Heart right ventricle (tissue), 16 donors: ENCODE measurements at regions not wholly inside any gene's neighbourhood (a gene's known extent, or its start where the extent isn't known, plus 50 kb on each side); places are given as distances from the start of the nearest gene placed in this dataset.

ENCODE experiments used
- ATAC-seq, 8 donors: fragments of 200-7000 bp; cut with Tn5 transposase; one replicate each; pipeline ENCODE4 v1.9.1; 2020; ENCODE audit warnings: mild to moderate bottlenecking in 8 of 8, moderate library complexity in 8 of 8, moderate number of reproducible peaks in 1 of 8
- DNase-seq, 2 donors: peaks; one replicate each; pipeline ENCODE4 v3.0.0-alpha.2; 2020
- H3K27ac ChIP-seq, 10 donors: fragments of 200-600 bp; sonication (generic) in 2 of 10; one replicate each; pipeline versions ENCODE4 v1.5.0 to v1.8.0; 2020 to 2022; ENCODE audit warnings: mild to moderate bottlenecking in 3 of 10
- H3K27me3 ChIP-seq, 7 donors: fragments of 200-600 bp; one replicate each; pipeline ENCODE4 v1.8.0; 2021 to 2022; ENCODE audit warnings: mild to moderate bottlenecking in 2 of 7
- H3K36me3 ChIP-seq, 9 donors: fragments of 200-600 bp; sonication (generic) in 1 of 9; one replicate each; pipeline versions ENCODE4 v1.5.0 to v1.8.0; 2020 to 2022; ENCODE audit warnings: mild to moderate bottlenecking in 2 of 9
- H3K4me1 ChIP-seq, 9 donors: fragments of 200-600 bp; sonication (generic) in 1 of 9; one replicate each; pipeline versions ENCODE4 v1.5.0 to v1.8.0; 2020 to 2022; ENCODE audit warnings: mild to moderate bottlenecking in 4 of 9
- H3K4me3 ChIP-seq, 10 donors: fragments of 200-600 bp; sonication (generic) in 2 of 10; one replicate each; pipeline versions ENCODE4 v1.5.0 to v1.8.0; 2020 to 2022; ENCODE audit warnings: mild to moderate bottlenecking in 7 of 10, moderate library complexity in 2 of 10
- H3K9me3 ChIP-seq, 11 donors: fragments of 200-600 bp in 10 of 11; sonication (generic) in 2 of 11; one replicate each; pipeline versions ENCODE4 v1.5.0 to v1.8.0; 2013 to 2022; ENCODE audit warnings: mild to moderate bottlenecking in 2 of 11, control low read depth in 1 of 11, moderate library complexity in 1 of 11
- WGBS, 2 donors: extraction: QIAGEN DNeasy Blood & Tissue Kit; methylation state at CpG; one replicate each; pipeline ENCODE4 v1.1.7; 2013; ENCODE audit warnings: inconsistent platforms in 1 of 2; 5-methylcytosine and 5-hydroxymethylcytosine counted together
- intact Hi-C, 10 donors: fragments of 100-400 bp; cut with DNase I; formaldehyde crosslinking; loops; one replicate each; pipeline versions ENCODE4 v1.11.1 to v1.14.2; 2022
- TF ChIP-seq, protein P1 (sequence below), 9 donors: fragments of 200-600 bp; sonication (generic) in 2 of 9; IDR thresholded peaks; one replicate each; pipeline versions ENCODE4 v1.5.0 to v1.8.0; 2021 to 2022; ENCODE audit warnings: antibody characterized with exemption in 9 of 9, mild to moderate bottlenecking in 5 of 9, moderate library complexity in 1 of 9
- donor health status: Arrhythmogenic right ventricular cardiomyopathy.
- donor health status: ischemic (EF 13 %, LVEDD 7.1; RV severe dilation, severe dysfunction).
- donor health status: healthy with polysubstance abuse.
- donor health status: DM: no; HTN: yes; CAD: no.
- donor health status: DM: no; HTN: no; CAD: no.
- donor health status: ischemic (EF 25% LVEDD 6.9; RV normal size, moderate dysfunction).
- donor health status: ischemic (EF 25% LVEDD 5.7; RV mildly dilated, moderate dysfunction).
- donor health status: healthy.
- donor health status: DM: yes; HTN: yes; CAD: no.
- donor health status: Ischemic cardiomyopathy.
- donor health status: ischemic (EF 35%, LVEDD 5.7; RV mildly dilated, moderate dysfunction).
- donor health status: nonischemic (EF 11% LVEDD 7.7; RV severe dilation, severe dysfunction).
- donor health status: DM: yes; HTN: yes; CAD: no.
- donor health status: PGD.
- donor health status: ischemic (EF 29% LVEDD 5.4; RV normal size, mild dysfunction).
- donor health status: nonischemic (EF 23%, LVEDD 6.1; RV moderate dilation, normal function).

GRCh38 chr10:10958041-10958440 lies 59.6 kb upstream of the CELF2 start:
- 80 to 83% methylated on average over 3 of the region's 3 CpGs for WGBS, 2 donors
- intact Hi-C loops = no loop called here

DNA sequence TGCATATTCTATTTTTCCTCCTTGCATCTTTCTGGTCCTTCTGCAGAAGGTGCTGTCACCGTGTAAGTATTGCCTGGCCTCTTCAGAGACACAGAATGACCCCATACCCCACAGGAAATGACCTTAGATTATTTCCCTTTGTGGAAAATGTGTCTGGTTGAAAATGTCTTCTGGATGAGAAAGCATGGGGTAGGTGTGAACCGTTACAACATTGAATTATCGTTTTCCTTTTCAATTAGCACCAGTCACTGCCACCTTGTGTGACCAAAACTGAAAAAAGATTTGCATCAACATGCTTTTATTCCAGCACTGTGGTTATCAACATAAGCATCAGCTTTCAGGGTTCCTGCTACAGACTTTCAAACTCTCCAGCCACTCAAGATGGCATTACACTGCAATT lies 58.0 kb upstream of the CELF2 start:
- H3K9me3 ChIP-seq = no peaks in the 10 kb centered on the region
- H3K27me3 ChIP-seq = no peaks in the 10 kb centered on the region
- 52 to 69% methylated on average over 3 of the region's 3 CpGs for WGBS, 2 donors
- no peak overlapping the region for H3K27ac ChIP-seq
- ATAC-seq (no peak), DNase-seq (no peak)
- no peak overlapping the region for H3K4me3 ChIP-seq
- intact Hi-C loops = no loop called here
- H3K4me1 ChIP-seq = peaks cover 0 to 13% (median 7%) of the 10 kb centered on the region in 9 donors
- TF ChIP-seq, protein P1, sequence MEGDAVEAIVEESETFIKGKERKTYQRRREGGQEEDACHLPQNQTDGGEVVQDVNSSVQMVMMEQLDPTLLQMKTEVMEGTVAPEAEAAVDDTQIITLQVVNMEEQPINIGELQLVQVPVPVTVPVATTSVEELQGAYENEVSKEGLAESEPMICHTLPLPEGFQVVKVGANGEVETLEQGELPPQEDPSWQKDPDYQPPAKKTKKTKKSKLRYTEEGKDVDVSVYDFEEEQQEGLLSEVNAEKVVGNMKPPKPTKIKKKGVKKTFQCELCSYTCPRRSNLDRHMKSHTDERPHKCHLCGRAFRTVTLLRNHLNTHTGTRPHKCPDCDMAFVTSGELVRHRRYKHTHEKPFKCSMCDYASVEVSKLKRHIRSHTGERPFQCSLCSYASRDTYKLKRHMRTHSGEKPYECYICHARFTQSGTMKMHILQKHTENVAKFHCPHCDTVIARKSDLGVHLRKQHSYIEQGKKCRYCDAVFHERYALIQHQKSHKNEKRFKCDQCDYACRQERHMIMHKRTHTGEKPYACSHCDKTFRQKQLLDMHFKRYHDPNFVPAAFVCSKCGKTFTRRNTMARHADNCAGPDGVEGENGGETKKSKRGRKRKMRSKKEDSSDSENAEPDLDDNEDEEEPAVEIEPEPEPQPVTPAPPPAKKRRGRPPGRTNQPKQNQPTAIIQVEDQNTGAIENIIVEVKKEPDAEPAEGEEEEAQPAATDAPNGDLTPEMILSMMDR (IDR thresholded peaks at IDR 0.05) = no peak
- H3K36me3 ChIP-seq = no peaks in the 10 kb centered on the region

More at GRCh38 chr10:10958041-10958440, 59.6 kb upstream of the CELF2 start:
- Histone ChIP-seq H3K36me3 (no peaks in the 10 kb centered on the region), H3K9me3 (no peaks in the 10 kb centered on the region), H3K4me1 (peaks cover 0 to 13% (median 7%) of the 10 kb centered on the region in 9 donors), H3K27me3 (no peaks in the 10 kb centered on the region), H3K4me3 (no peak overlapping the region), H3K27ac (no peak overlapping the region)
- DNase-seq (no peak), ATAC-seq (no peak)
- TF ChIP-seq, protein P1 (IDR thresholded peaks at IDR 0.05) = no peak

DNA sequence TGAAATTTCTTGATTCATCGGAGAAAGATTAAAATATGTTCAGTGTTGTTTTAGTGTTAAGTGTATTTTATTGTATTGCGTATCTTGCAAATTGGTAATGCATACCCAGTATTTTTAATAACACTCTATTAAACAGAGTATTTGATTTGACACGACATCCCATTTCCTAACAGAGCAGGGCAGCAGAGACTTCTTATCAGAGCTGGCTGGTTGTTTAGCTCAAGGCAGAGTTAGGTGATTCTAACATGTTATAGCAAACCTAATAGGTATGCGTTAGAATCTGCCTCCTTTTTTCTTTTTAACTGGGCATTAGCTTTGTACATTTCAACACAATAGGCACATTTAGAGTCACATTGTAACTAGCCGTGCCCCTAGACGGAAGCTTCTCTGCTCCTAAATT lies 57.1 kb upstream of the CELF2 start:
- WGBS, 2 donors = 78% methylated on average over 6 of the region's 6 CpGs
- DNase-seq (no peak), ATAC-seq (peak in 5 of 8 donors; percentile 47 to 78 (median 62))
- Histone ChIP-seq H3K27ac (no peak overlapping the region), H3K4me3 (no peak overlapping the region), H3K9me3 (no peaks in the 10 kb centered on the region), H3K27me3 (no peaks in the 10 kb centered on the region), H3K36me3 (no peaks in the 10 kb centered on the region), H3K4me1 (peaks cover 0 to 13% (median 7%) of the 10 kb centered on the region in 9 donors)
- TF ChIP-seq, protein P1 (IDR thresholded peaks at IDR 0.05) = peak in 4 of 9 donors; percentile 7 to 28 (median 23)
- intact Hi-C loops = no loop called here

GRCh38 chr10:10961072-10961471 lies 56.6 kb upstream of the CELF2 start:
- Histone ChIP-seq H3K9me3 (no peaks in the 10 kb centered on the region), H3K27me3 (no peaks in the 10 kb centered on the region), H3K36me3 (no peaks in the 10 kb centered on the region), H3K4me3 (no peak overlapping the region), H3K27ac (no peak overlapping the region), H3K4me1 (peaks cover 0 to 13% (median 7%) of the 10 kb centered on the region in 9 donors)
- TF ChIP-seq, protein P1 (IDR thresholded peaks at IDR 0.05) = no peak
- DNase-seq (no peak), ATAC-seq (peak in 2 of 8 donors; percentile 22 to 53)
- WGBS, 2 donors = 72 to 77% methylated on average over 1 of the region's 1 CpG
- intact Hi-C loops = no loop called here
